CD14-positive monocyte (primary cell): ENCODE measurements at regions not wholly inside any gene's neighbourhood (a gene's known extent, or its start where the extent isn't known, plus 50 kb on each side); places are given as distances from the start of the nearest gene placed in this dataset.

Experiments
- DNase-seq, 3 donors: peaks; one replicate each; pipeline ENCODE4 v3.0.0-alpha.2; 2011 to 2022
- H2AFZ ChIP-seq: 2 replicates; pipeline ENCODE4 v1.6.0; 2012; ENCODE audit warnings: mild to moderate bottlenecking, low read depth, low read length, inconsistent platforms; ENCODE audit not compliant: insufficient read depth, poor library complexity, severe bottlenecking
- H3K27ac ChIP-seq, 2 donors: 1 replicate in 1 of 2; 2 replicates in 1 of 2; pipeline ENCODE4 v1.5.1; 2012 to 2013; ENCODE audit warnings: low read length in 2 of 2, control low read depth in 1 of 2, inconsistent platforms in 1 of 2, low read depth in 1 of 2, mild to moderate bottlenecking in 1 of 2
- H3K27me3 ChIP-seq, 2 donors: one replicate each; pipeline versions ENCODE4 v1.6.0 to v1.6.1; 2011 to 2013; ENCODE audit warnings: low read length in 2 of 2; ENCODE audit not compliant: control insufficient read depth in 2 of 2, insufficient read depth in 2 of 2
- H3K36me3 ChIP-seq, 2 donors: replicated peaks in 1 of 2; 1 replicate in 1 of 2; 2 replicates in 1 of 2; pipeline versions ENCODE4 v1.5.1 to v1.6.1; 2012 to 2013; ENCODE audit warnings: low read length in 2 of 2, control low read depth in 1 of 2, inconsistent platforms in 1 of 2, mild to moderate bottlenecking in 1 of 2; ENCODE audit not compliant: insufficient read depth in 2 of 2, control insufficient read depth in 1 of 2
- H3K4me1 ChIP-seq, 2 donors: 1 replicate in 1 of 2; 2 replicates in 1 of 2; pipeline versions ENCODE4 v1.5.1 to v1.6.1; 2012 to 2013; ENCODE audit warnings: low read length in 2 of 2, control low read depth in 1 of 2, inconsistent platforms in 1 of 2, mild to moderate bottlenecking in 1 of 2, moderate library complexity in 1 of 2; ENCODE audit not compliant: insufficient read depth in 2 of 2, control insufficient read depth in 1 of 2
- H3K4me2 ChIP-seq: replicated peaks from 2 replicates; pipeline ENCODE3; 2012; ENCODE audit warnings: low read length, moderate library complexity, mild to moderate bottlenecking; ENCODE audit not compliant: poor library complexity, severe bottlenecking; ENCODE audit errors: extremely low read depth
- H3K4me3 ChIP-seq, 3 experiments: fragments of 200-600 bp in 1 of 3; sonication (generic) in 1 of 3; replicated peaks in 1 of 3; 1 replicate in 2 of 3; 2 replicates in 1 of 3; pipeline ENCODE4 v1.5.1; 2011 to 2013; ENCODE audit warnings: low read length in 3 of 3, mild to moderate bottlenecking in 3 of 3, control low read depth in 2 of 3, low read depth in 2 of 3, inconsistent platforms in 1 of 3, moderate library complexity in 1 of 3
- H3K79me2 ChIP-seq: 2 replicates; pipeline ENCODE4 v1.6.0; 2012; ENCODE audit warnings: mild to moderate bottlenecking, control low read depth, inconsistent platforms, low read length, moderate library complexity; ENCODE audit not compliant: insufficient read depth
- H3K9ac ChIP-seq: 2 replicates; pipeline ENCODE4 v1.6.0; 2017; ENCODE audit warnings: low read length, mild to moderate bottlenecking; ENCODE audit not compliant: insufficient read depth, poor library complexity, severe bottlenecking
- H3K9me3 ChIP-seq, 2 donors: replicated peaks in 1 of 2; 1 replicate in 1 of 2; 2 replicates in 1 of 2; pipeline versions ENCODE4 v1.5.1 to v1.6.1; 2012 to 2013; ENCODE audit warnings: low read length in 2 of 2, control low read depth in 1 of 2; ENCODE audit not compliant: control insufficient read depth in 1 of 2, insufficient read depth in 1 of 2
- H4K20me1 ChIP-seq: 2 replicates; pipeline ENCODE4 v1.6.0; 2012; ENCODE audit warnings: mild to moderate bottlenecking, low read length, control low read depth, moderate library complexity; ENCODE audit not compliant: insufficient read depth
- H3K27ac Mint-ChIP-seq, 7 donors: one replicate each; pipeline ENCODE4 v1.8.0; 2020; ENCODE audit warnings: mild to moderate bottlenecking in 7 of 7, mixed read lengths in 7 of 7, moderate library complexity in 6 of 7, inconsistent platforms in 2 of 7
- H3K27me3 Mint-ChIP-seq, 3 donors: one replicate each; pipeline ENCODE4 v1.8.0; 2021 to 2022; ENCODE audit warnings: low read depth in 3 of 3, mild to moderate bottlenecking in 3 of 3, mixed read lengths in 3 of 3, moderate library complexity in 3 of 3, inconsistent platforms in 1 of 3
- H3K36me3 Mint-ChIP-seq, 2 donors: one replicate each; pipeline ENCODE4 v1.8.0; 2020; ENCODE audit warnings: mixed read lengths in 2 of 2, inconsistent platforms in 1 of 2, mild to moderate bottlenecking in 1 of 2
- H3K4me1 Mint-ChIP-seq: one replicate; pipeline ENCODE4 v1.8.0; 2020; ENCODE audit warnings: mild to moderate bottlenecking, mixed read lengths
- H3K4me3 Mint-ChIP-seq, 2 donors: one replicate each; pipeline ENCODE4 v1.8.0; 2020; ENCODE audit warnings: mild to moderate bottlenecking in 2 of 2, mixed read lengths in 2 of 2, moderate library complexity in 1 of 2
- H3K9me3 Mint-ChIP-seq, 7 donors: one replicate each; pipeline ENCODE4 v1.8.0; 2020 to 2022; ENCODE audit warnings: mixed read lengths in 7 of 7, mild to moderate bottlenecking in 6 of 7, moderate library complexity in 6 of 7, inconsistent platforms in 2 of 7
- CTCF ChIP-seq: fragments of 200-600 bp; IDR thresholded peaks from one replicate; pipeline ENCODE4 v1.8.0; 2022; ENCODE audit warnings: antibody characterized with exemption, mild to moderate bottlenecking
- WGBS: methylation state at CpG from one replicate; pipeline ENCODE4 v1.1.5; 2013; ENCODE audit warnings: missing lambda C conversion rate; ENCODE audit not compliant: insufficient coverage; 5-methylcytosine and 5-hydroxymethylcytosine counted together
- intact Hi-C, 2 donors: fragments of 100-400 bp; cut with micrococcal nuclease; formaldehyde crosslinking; loops; one replicate each; pipeline versions ENCODE4 v1.15.0 to v1.15.1; 2023

- H3K27me3 ChIP-seq = no peaks in the 10 kb centered on the region
- Mint-ChIP-seq H3K9me3 (peaks cover 2 to 11% (median 4%) of the 10 kb centered on the region in 7 donors), H3K4me3 (no peak overlapping the region), H3K36me3 (no peaks in the 10 kb centered on the region), H3K27me3 (no peaks in the 10 kb centered on the region), H3K4me1 (no peaks in the 10 kb centered on the region), H3K27ac (no peak overlapping the region)
- no peak overlapping the region for H3K9ac ChIP-seq
- WGBS = no CpG with 5 or more reads among the region's 3 CpGs
- no peak overlapping the region for H3K4me2 ChIP-seq
- no peak overlapping the region for H2AFZ ChIP-seq
- TF ChIP-seq CTCF = no peak
- H3K27ac ChIP-seq = no peak overlapping the region
- H3K4me1 ChIP-seq = no peaks in the 10 kb centered on the region
- H3K9me3 ChIP-seq = peaks cover 0 to 1% of the 10 kb centered on the region in 2 donors
- no peaks in the 10 kb centered on the region for H3K36me3 ChIP-seq
- no peaks in the 10 kb centered on the region for H4K20me1 ChIP-seq
- intact Hi-C loops = no loop called here
- DNase-seq = no peak
- no peak overlapping the region for H3K4me3 ChIP-seq
- H3K79me2 ChIP-seq = no peaks in the 10 kb centered on the region
These were observed 294.9 kb upstream of the DEPDC1 start for GRCh38 chr1:68791800-68792199.

- Mint-ChIP-seq H3K9me3 (peaks cover 2 to 11% (median 3%) of the 10 kb centered on the region in 7 donors), H3K36me3 (no peaks in the 10 kb centered on the region), H3K4me1 (no peaks in the 10 kb centered on the region), H3K27me3 (peaks cover 0 to 2% (median 0%) of the 10 kb centered on the region in 3 donors), H3K4me3 (no peak overlapping the region), H3K27ac (no peak overlapping the region)
- no peak overlapping the region for H3K4me2 ChIP-seq
- H3K9me3 ChIP-seq = no peaks in the 10 kb centered on the region
- no peak overlapping the region for H2AFZ ChIP-seq
- H4K20me1 ChIP-seq = no peaks in the 10 kb centered on the region
- DNase-seq = no peak
- no peaks in the 10 kb centered on the region for H3K36me3 ChIP-seq
- TF ChIP-seq CTCF = no peak
- no peaks in the 10 kb centered on the region for H3K4me1 ChIP-seq
- intact Hi-C loops = no loop called here
- no peak overlapping the region for H3K4me3 ChIP-seq
- H3K27me3 ChIP-seq = no peaks in the 10 kb centered on the region
- H3K9ac ChIP-seq = no peak overlapping the region
- no peaks in the 10 kb centered on the region for H3K79me2 ChIP-seq
- no peak overlapping the region for H3K27ac ChIP-seq
These were observed 299.1 kb upstream of the DEPDC1 start for GRCh38 chr1:68795956-68796355.
